SU-DHL-6 (cell line): ENCODE measurements at regions not wholly inside any gene's neighbourhood (a gene's known extent, or its start where the extent isn't known, plus 50 kb on each side); places are given as distances from the start of the nearest gene placed in this dataset.

Experiments
- H2AFZ ChIP-seq: fragments of 200-600 bp; sonication (generic); 2 replicates; pipeline ENCODE4 v1.6.1; 2014; ENCODE audit warnings: low read depth, mild to moderate bottlenecking, moderate library complexity, mixed read lengths, antibody characterized with exemption, low read length; ENCODE audit not compliant: severe bottlenecking
- H3F3A ChIP-seq: fragments of 200-600 bp; shearing (Covaris generic); 2 replicates; pipeline ENCODE4 v1.6.0; 2016; ENCODE audit warnings: antibody characterized with exemption, mild to moderate bottlenecking; ENCODE audit not compliant: insufficient read depth
- H3K27ac ChIP-seq: fragments of 200-600 bp; sonication (generic); 2 replicates; pipeline ENCODE4 v1.5.1; 2016; ENCODE audit warnings: low read depth, mild to moderate bottlenecking, low read length, moderate library complexity, mixed read lengths
- H3K27me3 ChIP-seq: fragments of 200-600 bp; sonication (generic), shearing (Covaris generic); 2 replicates; pipeline ENCODE4 v1.6.0; 2014; ENCODE audit warnings: mild to moderate bottlenecking, low read length
- H3K36me3 ChIP-seq: fragments of 200-600 bp; sonication (generic); 2 replicates; pipeline ENCODE4 v1.6.1; 2014; ENCODE audit warnings: mild to moderate bottlenecking, low read length, mixed read lengths
- H3K4me2 ChIP-seq: fragments of 300-600, 200-600 bp; shearing (Covaris generic), sonication (generic); 2 replicates; pipeline ENCODE4 v1.6.0; 2014; ENCODE audit warnings: low read length, low read depth, mild to moderate bottlenecking; ENCODE audit not compliant: poor library complexity, severe bottlenecking
- H3K4me3 ChIP-seq: fragments of 200-600 bp; sonication (generic); 2 replicates; pipeline ENCODE4 v1.5.1; 2014; ENCODE audit warnings: antibody characterized with exemption, low read length, mild to moderate bottlenecking, mixed read lengths; ENCODE audit not compliant: insufficient read depth, poor library complexity, severe bottlenecking
- H3K79me2 ChIP-seq: fragments of 200-600 bp; sonication (generic); 2 replicates; pipeline ENCODE4 v1.6.1; 2014; ENCODE audit warnings: mild to moderate bottlenecking, low read length, moderate library complexity; ENCODE audit not compliant: insufficient read depth
- H3K9ac ChIP-seq: fragments of 200-600 bp; sonication (generic); 2 replicates; pipeline ENCODE4 v1.7.0; 2014; ENCODE audit warnings: mild to moderate bottlenecking, low read length
- H3K9me2 ChIP-seq: fragments of 200-600 bp; sonication (generic); replicated peaks from 2 replicates; pipeline ENCODE4 v1.6.1; 2014; ENCODE audit warnings: low read length; ENCODE audit not compliant: insufficient read depth
- H3K9me3 ChIP-seq: fragments of 200-600 bp; sonication (generic); 2 replicates; pipeline ENCODE4 v1.6.1; 2014; ENCODE audit warnings: low read length, mixed read lengths; ENCODE audit not compliant: insufficient read depth
- H4K20me1 ChIP-seq: fragments of 200-600 bp; sonication (generic); 2 replicates; pipeline ENCODE4 v1.6.1; 2014; ENCODE audit warnings: low read depth, mild to moderate bottlenecking, antibody characterized with exemption, low read length, moderate library complexity, mixed read lengths
- CTCF ChIP-seq: fragments of 200-600 bp; sonication (generic); IDR thresholded peaks from one replicate; pipeline ENCODE4 v1.5.1; 2017; ENCODE audit warnings: antibody characterized with exemption, mild to moderate bottlenecking, low read length, moderate library complexity; ENCODE audit not compliant: insufficient read depth, poor library complexity, severe bottlenecking
- EZH2phosphoT487 ChIP-seq: fragments of 200-600 bp; sonication (generic), shearing (Covaris generic); conservative IDR thresholded peaks from 2 replicates; pipeline ENCODE4 v1.6.1; 2018; ENCODE audit warnings: mild to moderate bottlenecking, antibody characterized with exemption, low read length, moderate library complexity, mixed read lengths

GRCh38 chr5:118193194-118193905, 795.0 kb downstream of the DTWD2 start:
- Histone ChIP-seq H3K9me3 (no peaks in the 10 kb centered on the region), H3K9me2 (no peaks in the 10 kb centered on the region), H3K9ac (no peak overlapping the region), H3K36me3 (no peaks in the 10 kb centered on the region), H3F3A (no peaks in the 10 kb centered on the region), H3K27ac (no peak overlapping the region), H2AFZ (no peak overlapping the region), H3K4me2 (no peak overlapping the region), H3K27me3 (no peaks in the 10 kb centered on the region), H4K20me1 (no peaks in the 10 kb centered on the region), H3K4me3 (no peak overlapping the region), H3K79me2 (no peaks in the 10 kb centered on the region)
- TF ChIP-seq CTCF (no peak), EZH2phosphoT487 (no peak)

GRCh38 chr5:118185018-118185417, 803.3 kb downstream of the DTWD2 start:
- no peak overlapping the region for H2AFZ ChIP-seq

GRCh38 chr5:118176146-118176545, 812.2 kb downstream of the DTWD2 start:
- no peaks in the 10 kb centered on the region for H3F3A ChIP-seq
- no peaks in the 10 kb centered on the region for H3K9me3 ChIP-seq
- no peak overlapping the region for H2AFZ ChIP-seq
- no peaks in the 10 kb centered on the region for H3K9me2 ChIP-seq
- H3K4me3 ChIP-seq: no peak overlapping the region
- H3K79me2 ChIP-seq: no peaks in the 10 kb centered on the region
- H3K9ac ChIP-seq: no peak overlapping the region
- H4K20me1 ChIP-seq: no peaks in the 10 kb centered on the region
- no peak overlapping the region for H3K27ac ChIP-seq
- no peak overlapping the region for H3K4me2 ChIP-seq
- no peaks in the 10 kb centered on the region for H3K36me3 ChIP-seq
- TF ChIP-seq EZH2phosphoT487: no peak
- TF ChIP-seq CTCF: no peak
- no peaks in the 10 kb centered on the region for H3K27me3 ChIP-seq

More at GRCh38 chr5:118185018-118185417, 803.3 kb downstream of the DTWD2 start:
- Histone ChIP-seq H3K9me3 (no peaks in the 10 kb centered on the region), H3K4me3 (no peak overlapping the region), H3K27ac (no peak overlapping the region), H3K9me2 (no peaks in the 10 kb centered on the region), H3K9ac (no peak overlapping the region), H3F3A (no peaks in the 10 kb centered on the region), H3K36me3 (no peaks in the 10 kb centered on the region), H3K27me3 (no peaks in the 10 kb centered on the region), H3K4me2 (no peak overlapping the region), H4K20me1 (no peaks in the 10 kb centered on the region), H3K79me2 (no peaks in the 10 kb centered on the region)
- no peak for TF ChIP-seq EZH2phosphoT487
- no peak for TF ChIP-seq CTCF
